C4-2B (cell line): ENCODE measurements at regions not wholly inside any gene's neighbourhood (a gene's known extent, or its start where the extent isn't known, plus 50 kb on each side); places are given as distances from the start of the nearest gene placed in this dataset.

Source experiments
- H3K27ac ChIP-seq: fragments of 450-650 bp; 2 replicates; pipeline ENCODE4 v1.5.1; 2017
- CTCF ChIP-seq: fragments of 450-650 bp; conservative IDR thresholded peaks from 2 replicates; pipeline ENCODE4 v1.5.1; 2017; ENCODE audit warnings: mild to moderate bottlenecking
- ZFX ChIP-seq: fragments of 450-650 bp; IDR thresholded peaks from 2 replicates; pipeline ENCODE4 v1.6.1; 2017

GRCh38 chr14:84894254-84894653 is 635.7 kb upstream of the FLRT2 start:
- H3K27ac ChIP-seq, result no peak overlapping the region
- TF ChIP-seq CTCF (no peak), ZFX (no peak)

DNA sequence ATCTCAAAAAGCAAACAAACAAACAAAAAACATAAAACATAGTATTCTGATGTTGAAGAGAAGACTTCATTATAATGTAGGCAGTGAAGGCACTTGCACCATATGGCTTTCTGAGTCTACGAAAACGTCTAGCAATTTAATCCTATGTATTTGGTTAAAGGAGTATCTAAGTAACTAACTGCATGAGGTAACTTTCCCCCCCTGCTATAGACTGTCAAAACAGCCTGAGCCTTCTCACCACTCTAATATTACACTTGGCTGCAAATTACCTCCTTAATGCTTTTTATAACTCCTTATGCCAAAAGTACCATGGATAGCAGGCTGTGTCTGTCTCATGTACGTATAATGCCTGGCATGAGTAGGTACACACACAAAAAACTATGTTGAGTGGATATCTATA is 607.6 kb upstream of the FLRT2 start:
- H3K27ac ChIP-seq, result no peak overlapping the region
- TF ChIP-seq CTCF (no peak), ZFX (no peak)

GRCh38 chr14:84926656-84927055 is 603.3 kb upstream of the FLRT2 start:
- TF ChIP-seq ZFX (no peak), CTCF (no peak)
- H3K27ac ChIP-seq, result no peak overlapping the region

DNA sequence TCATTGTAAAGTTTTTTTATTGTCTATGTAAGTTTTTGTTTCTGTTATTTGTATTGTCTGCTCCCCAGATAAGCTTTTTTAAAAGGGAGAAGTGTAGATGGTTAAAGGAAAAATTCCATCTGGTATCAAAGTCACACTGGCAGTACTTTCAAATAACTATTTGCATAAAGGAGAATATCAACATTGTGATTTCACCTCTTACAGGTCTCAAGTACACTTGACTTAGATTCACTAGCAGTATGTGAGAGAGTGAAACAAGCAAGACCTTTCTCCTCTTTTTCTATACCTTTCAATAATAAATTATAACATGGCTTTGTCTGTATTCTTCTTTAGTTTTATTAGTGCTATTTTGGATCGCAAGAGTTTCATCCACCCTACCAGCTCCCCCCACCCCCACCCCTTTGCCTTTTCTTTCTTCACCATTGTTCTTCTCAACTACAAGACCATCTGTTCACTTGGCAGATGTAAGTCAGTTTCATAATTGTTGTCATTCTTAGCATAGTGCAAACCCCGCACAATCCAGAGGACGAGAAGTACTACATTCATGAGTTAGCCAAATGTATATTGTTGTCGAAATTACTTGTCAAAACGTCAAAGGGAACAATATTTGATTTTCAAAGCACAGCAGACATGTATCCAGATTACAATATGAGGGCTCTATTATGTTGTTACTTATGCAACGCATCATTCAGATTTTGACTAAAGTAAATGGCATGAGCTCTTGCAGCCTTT is 602.7 kb upstream of the FLRT2 start:
- no peak for TF ChIP-seq CTCF
- TF ChIP-seq ZFX, result no peak
- no peak overlapping the region for H3K27ac ChIP-seq

GRCh38 chr14:84929086-84929485 is 600.9 kb upstream of the FLRT2 start:
- no peak overlapping the region for H3K27ac ChIP-seq
- TF ChIP-seq ZFX (no peak), CTCF (no peak)

GRCh38 chr14:84929834-84930233 is 600.1 kb upstream of the FLRT2 start:
- H3K27ac ChIP-seq, result no peak overlapping the region
- no peak for TF ChIP-seq ZFX
- TF ChIP-seq CTCF, result no peak

GRCh38 chr14:84937016-84937415 is 592.9 kb upstream of the FLRT2 start:
- no peak overlapping the region for H3K27ac ChIP-seq
- TF ChIP-seq ZFX (no peak), CTCF (no peak)
